GM12875 (cell line): ENCODE measurements at regions not wholly inside any gene's neighbourhood (a gene's known extent, or its start where the extent isn't known, plus 50 kb on each side); places are given as distances from the start of the nearest gene placed in this dataset.

Source experiments
- H3K4me3 ChIP-seq: one replicate; pipeline ENCODE4 v1.5.1; 2011; ENCODE audit warnings: low read depth, low read length, control low read depth
- TF ChIP-seq, protein P1 (sequence below): IDR thresholded peaks from 2 replicates; pipeline ENCODE4 v1.5.1; 2011; ENCODE audit warnings: low read depth, mild to moderate bottlenecking, control low read depth, inconsistent platforms, low read length, moderate library complexity, borderline replicate concordance; ENCODE audit not compliant: insufficient read depth

DNA sequence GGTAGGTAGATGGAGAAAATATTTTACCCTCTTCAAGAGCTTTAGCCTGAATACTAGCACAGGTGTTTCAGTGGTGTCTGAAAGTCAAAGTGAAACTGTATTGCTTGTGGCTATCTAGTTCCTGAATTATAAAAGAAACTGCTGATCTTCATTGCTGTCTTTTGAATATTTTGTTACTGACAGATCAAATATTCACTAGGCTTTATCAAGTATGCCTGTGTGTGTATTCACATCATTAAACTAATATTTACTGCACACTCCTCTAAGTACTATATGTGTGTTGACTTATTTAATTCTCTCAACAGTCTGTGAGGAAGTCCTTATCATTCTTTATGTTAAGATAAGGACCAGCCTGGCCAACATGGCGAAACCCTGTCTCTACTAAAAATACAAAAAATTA is 139.6 kb downstream of the SOCS6 start:
- no peak overlapping the region for H3K4me3 ChIP-seq
- TF ChIP-seq, protein P1, sequence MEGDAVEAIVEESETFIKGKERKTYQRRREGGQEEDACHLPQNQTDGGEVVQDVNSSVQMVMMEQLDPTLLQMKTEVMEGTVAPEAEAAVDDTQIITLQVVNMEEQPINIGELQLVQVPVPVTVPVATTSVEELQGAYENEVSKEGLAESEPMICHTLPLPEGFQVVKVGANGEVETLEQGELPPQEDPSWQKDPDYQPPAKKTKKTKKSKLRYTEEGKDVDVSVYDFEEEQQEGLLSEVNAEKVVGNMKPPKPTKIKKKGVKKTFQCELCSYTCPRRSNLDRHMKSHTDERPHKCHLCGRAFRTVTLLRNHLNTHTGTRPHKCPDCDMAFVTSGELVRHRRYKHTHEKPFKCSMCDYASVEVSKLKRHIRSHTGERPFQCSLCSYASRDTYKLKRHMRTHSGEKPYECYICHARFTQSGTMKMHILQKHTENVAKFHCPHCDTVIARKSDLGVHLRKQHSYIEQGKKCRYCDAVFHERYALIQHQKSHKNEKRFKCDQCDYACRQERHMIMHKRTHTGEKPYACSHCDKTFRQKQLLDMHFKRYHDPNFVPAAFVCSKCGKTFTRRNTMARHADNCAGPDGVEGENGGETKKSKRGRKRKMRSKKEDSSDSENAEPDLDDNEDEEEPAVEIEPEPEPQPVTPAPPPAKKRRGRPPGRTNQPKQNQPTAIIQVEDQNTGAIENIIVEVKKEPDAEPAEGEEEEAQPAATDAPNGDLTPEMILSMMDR, result no peak

DNA sequence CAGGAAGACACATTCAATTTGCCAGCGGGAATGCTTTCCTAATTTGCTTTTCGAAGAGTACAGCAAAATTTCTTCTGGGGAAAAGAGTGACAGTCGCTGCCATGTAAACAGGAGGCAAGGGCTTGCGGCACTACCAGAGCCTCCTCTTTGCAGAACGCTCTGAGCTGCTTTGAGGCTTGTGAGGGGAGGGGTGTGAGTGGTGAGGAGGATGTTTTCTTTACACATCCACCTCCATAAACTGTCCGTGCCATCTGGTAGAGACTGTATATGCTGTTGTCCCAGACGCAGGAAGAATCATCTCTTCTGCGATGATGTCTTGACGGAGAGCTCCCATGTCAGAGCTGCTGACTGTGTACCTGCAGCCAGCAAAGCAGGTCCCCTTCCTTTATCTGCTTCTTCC is 138.0 kb downstream of the SOCS6 start:
- TF ChIP-seq, protein P1, result no peak
- no peak overlapping the region for H3K4me3 ChIP-seq

GRCh38 chr18:70425236-70425635 is 136.4 kb downstream of the SOCS6 start:
- no peak overlapping the region for H3K4me3 ChIP-seq
- TF ChIP-seq, protein P1, result no peak

GRCh38 chr18:70423988-70424387 is 135.1 kb downstream of the SOCS6 start:
- H3K4me3 ChIP-seq, result no peak overlapping the region
- TF ChIP-seq, protein P1, result no peak

- H3K4me3 ChIP-seq, result no peak overlapping the region
- TF ChIP-seq, protein P1, result no peak
Measured at GRCh38 chr18:70423120-70423519, 134.3 kb downstream of the SOCS6 start.

DNA sequence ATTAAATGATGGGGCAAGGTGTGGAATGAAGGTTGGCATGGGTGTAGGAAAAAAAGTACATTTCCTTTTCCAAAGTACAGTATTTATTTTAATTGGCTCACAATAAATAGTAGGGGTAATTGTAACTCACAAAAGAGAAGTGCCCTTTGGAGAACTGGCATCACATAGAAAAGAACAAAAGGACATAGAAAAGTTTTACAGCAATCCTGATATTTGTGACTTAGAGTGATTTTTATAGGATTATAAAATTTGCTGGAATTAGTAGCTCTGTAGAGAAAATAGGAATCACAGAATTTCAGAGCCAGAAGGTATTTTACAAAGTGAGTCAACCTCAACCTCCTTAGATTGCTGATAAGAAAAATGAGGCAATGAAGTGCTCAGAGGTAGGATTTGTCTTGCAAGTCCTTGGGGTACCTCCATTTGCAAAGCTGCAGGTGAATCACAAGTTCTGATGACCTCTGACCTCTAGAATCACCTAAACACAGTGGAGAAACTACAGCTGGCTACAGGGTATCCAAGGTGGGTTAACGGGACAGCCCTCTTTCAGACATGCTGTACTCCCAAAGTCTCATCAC is 133.6 kb downstream of the SOCS6 start:
- H3K4me3 ChIP-seq, result no peak overlapping the region
- TF ChIP-seq, protein P1, result no peak
